OCI-LY7 (cell line): ENCODE measurements at regions not wholly inside any gene's neighbourhood (a gene's known extent, or its start where the extent isn't known, plus 50 kb on each side); places are given as distances from the start of the nearest gene placed in this dataset.

Experiments
- BruUV-seq: library from RNA; stranded (reverse); fragments of 400-500 nt; replicated peaks from 2 replicates; lab custom pipeline; 2021; lab: Mats Ljungman, UMichigan
- CTCF ChIA-PET: fragments of 300-600 bp; sonication (Branson Sonifier 250); formaldehyde crosslinking; loops from one replicate; lab custom pipeline; 2022; ENCODE audit warnings: antibody characterized with exemption; ENCODE audit not compliant: unreplicated experiment; lab: Charles Lee
- POLR2A ChIA-PET: fragments of 300-600 bp; sonication (Branson Sonifier 250); formaldehyde crosslinking; loops from one replicate; lab custom pipeline; 2022; ENCODE audit warnings: antibody characterized with exemption; lab: Charles Lee
- DNase-seq: peaks from one replicate; pipeline ENCODE4 v3.0.0-alpha.2; 2015; ENCODE audit warnings: low spot score
- H2AFZ ChIP-seq: fragments of 200-600 bp; sonication (generic), shearing (Covaris generic); 2 replicates; pipeline ENCODE4 v1.6.1; 2014; ENCODE audit warnings: mild to moderate bottlenecking, antibody characterized with exemption, low read length, moderate library complexity
- H3K27ac ChIP-seq: fragments of 200-600 bp; sonication (generic); 2 replicates; pipeline ENCODE4 v1.5.1; 2014; ENCODE audit warnings: mixed run types, low read depth, mild to moderate bottlenecking, moderate library complexity, low read length, inconsistent platforms; ENCODE audit not compliant: poor library complexity, severe bottlenecking
- H3K36me3 ChIP-seq: fragments of 200-600 bp; sonication (generic); 2 replicates; pipeline ENCODE4 v1.6.1; 2014; ENCODE audit warnings: mild to moderate bottlenecking, antibody characterized with exemption, low read length, moderate library complexity, mixed read lengths; ENCODE audit not compliant: insufficient read depth
- H3K4me1 ChIP-seq: fragments of 200-600 bp; sonication (generic); 2 replicates; pipeline ENCODE4 v1.5.1; 2014; ENCODE audit warnings: mild to moderate bottlenecking, low read length; ENCODE audit not compliant: insufficient read depth, poor library complexity, severe bottlenecking
- H3K4me2 ChIP-seq: fragments of 200-600 bp; sonication (generic); 2 replicates; pipeline ENCODE4 v1.6.1; 2014; ENCODE audit warnings: mild to moderate bottlenecking, low read length
- H3K4me3 ChIP-seq: fragments of 200-600 bp; sonication (generic); 2 replicates; pipeline ENCODE4 v1.5.1; 2014; ENCODE audit warnings: mild to moderate bottlenecking, low read depth, low read length; ENCODE audit not compliant: poor library complexity, severe bottlenecking
- H3K79me2 ChIP-seq: fragments of 200-600 bp; sonication (generic); 2 replicates; pipeline ENCODE4 v1.6.1; 2016; ENCODE audit warnings: low read depth, mild to moderate bottlenecking, low read length, moderate library complexity, mixed read lengths; ENCODE audit not compliant: insufficient read depth
- H3K9me2 ChIP-seq: fragments of 200-600 bp; sonication (generic); 2 replicates; pipeline ENCODE4 v1.6.1; 2016; ENCODE audit warnings: mild to moderate bottlenecking, low read length, mixed read lengths; ENCODE audit not compliant: insufficient read depth
- H3K9me3 ChIP-seq: fragments of 200-600 bp; sonication (generic); 2 replicates; pipeline ENCODE4 v1.6.1; 2014; ENCODE audit warnings: mild to moderate bottlenecking, mixed run types, low read length, mixed read lengths
- H4K20me1 ChIP-seq: fragments of 200-600 bp; sonication (generic); 2 replicates; pipeline ENCODE4 v1.6.1; 2014; ENCODE audit warnings: mild to moderate bottlenecking, antibody characterized with exemption, low read length, moderate library complexity, mixed read lengths; ENCODE audit not compliant: insufficient read depth
- EZH2phosphoT487 ChIP-seq: fragments of 200-600 bp; sonication (generic); IDR thresholded peaks from 2 replicates; pipeline ENCODE4 v1.6.1; 2018; ENCODE audit warnings: low read depth, borderline replicate concordance, mild to moderate bottlenecking, mixed run types, antibody characterized with exemption, low read length, moderate library complexity, mixed read lengths
- intact Hi-C: fragments of 100-400 bp; cut with micrococcal nuclease; formaldehyde crosslinking; loops from one replicate; pipeline ENCODE4 v1.10.0; 2022; ENCODE audit not compliant: unreplicated experiment
- TF ChIP-seq, protein P1 (sequence below): fragments of 200-600 bp; sonication (generic); conservative IDR thresholded peaks from 2 replicates; pipeline ENCODE4 v1.5.1; 2014; ENCODE audit warnings: mild to moderate bottlenecking, antibody characterized with exemption, low read length, moderate library complexity, mixed read lengths

DNA sequence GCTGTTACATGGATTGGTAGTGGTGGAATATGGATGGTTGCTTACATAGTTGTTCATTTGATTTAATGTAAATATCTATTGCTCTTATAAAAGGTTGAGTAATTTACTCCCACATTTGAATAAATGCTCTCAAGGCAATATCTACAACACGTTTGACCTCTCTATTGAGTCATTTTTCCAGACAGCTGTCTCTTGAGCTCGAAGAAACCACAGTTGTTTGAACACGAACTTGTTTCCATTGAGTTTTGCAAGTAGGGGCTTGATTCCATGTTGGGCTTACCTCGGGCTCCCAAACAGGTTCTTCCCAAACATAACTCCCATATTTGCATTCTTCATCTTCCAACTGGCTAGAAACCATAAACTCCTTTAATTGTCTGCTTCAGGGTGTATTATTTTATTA is 115.0 kb upstream of the HMHB1 start:
- DNase-seq, result no peak

DNA sequence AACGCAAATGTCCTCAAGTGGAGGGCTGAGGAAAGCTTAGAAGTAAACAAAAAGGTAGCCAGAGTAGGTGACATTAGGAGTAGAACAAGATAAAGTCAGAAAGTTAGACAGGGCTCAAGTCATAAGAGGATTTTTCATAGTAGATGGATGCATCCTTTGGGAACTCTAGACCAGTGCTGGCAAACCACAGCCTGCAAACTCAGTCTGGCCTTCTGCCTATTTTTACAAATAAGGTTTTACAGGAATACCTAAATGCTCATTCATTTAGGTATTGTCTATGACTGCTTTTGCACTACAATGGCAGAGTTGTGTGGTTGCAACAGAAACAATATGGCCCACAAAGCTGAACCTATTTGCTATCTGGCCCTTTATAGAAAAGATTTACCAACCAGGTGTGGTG is 116.0 kb upstream of the HMHB1 start:
- CTCF ChIA-PET, result no interaction called here
- BruUV-seq, result no TSS peak
- Histone ChIP-seq H3K9me3 (no peaks in the 10 kb centered on the region), H4K20me1 (no peaks in the 10 kb centered on the region), H3K4me2 (no peak overlapping the region), H3K4me3 (no peak overlapping the region), H3K79me2 (no peaks in the 10 kb centered on the region), H3K9me2 (no peaks in the 10 kb centered on the region), H3K4me1 (peaks cover 4% of the 10 kb centered on the region), H3K36me3 (no peaks in the 10 kb centered on the region), H3K27ac (no peak overlapping the region), H2AFZ (no peak overlapping the region)
- no peak for DNase-seq
- POLR2A ChIA-PET, result interaction anchor here (0.6 to 1.0 kb wide), 3 partner anchors 9 to 302 kb away, joined by 3 to 4 read pairs (median 4); no protein-coding TSS in a partner anchor
- intact Hi-C loops, result no loop called here
- TF ChIP-seq EZH2phosphoT487, result no peak
- TF ChIP-seq, protein P1, sequence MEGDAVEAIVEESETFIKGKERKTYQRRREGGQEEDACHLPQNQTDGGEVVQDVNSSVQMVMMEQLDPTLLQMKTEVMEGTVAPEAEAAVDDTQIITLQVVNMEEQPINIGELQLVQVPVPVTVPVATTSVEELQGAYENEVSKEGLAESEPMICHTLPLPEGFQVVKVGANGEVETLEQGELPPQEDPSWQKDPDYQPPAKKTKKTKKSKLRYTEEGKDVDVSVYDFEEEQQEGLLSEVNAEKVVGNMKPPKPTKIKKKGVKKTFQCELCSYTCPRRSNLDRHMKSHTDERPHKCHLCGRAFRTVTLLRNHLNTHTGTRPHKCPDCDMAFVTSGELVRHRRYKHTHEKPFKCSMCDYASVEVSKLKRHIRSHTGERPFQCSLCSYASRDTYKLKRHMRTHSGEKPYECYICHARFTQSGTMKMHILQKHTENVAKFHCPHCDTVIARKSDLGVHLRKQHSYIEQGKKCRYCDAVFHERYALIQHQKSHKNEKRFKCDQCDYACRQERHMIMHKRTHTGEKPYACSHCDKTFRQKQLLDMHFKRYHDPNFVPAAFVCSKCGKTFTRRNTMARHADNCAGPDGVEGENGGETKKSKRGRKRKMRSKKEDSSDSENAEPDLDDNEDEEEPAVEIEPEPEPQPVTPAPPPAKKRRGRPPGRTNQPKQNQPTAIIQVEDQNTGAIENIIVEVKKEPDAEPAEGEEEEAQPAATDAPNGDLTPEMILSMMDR, result no peak

More for the DNA sequence above, 115.0 kb upstream of the HMHB1 start:
- H3K9me3 ChIP-seq, result no peaks in the 10 kb centered on the region
- POLR2A ChIA-PET, result interaction anchor here (0.6 to 0.7 kb wide), 3 partner anchors 11 to 262 kb away, joined by 3 read pairs; no protein-coding TSS in a partner anchor
- H4K20me1 ChIP-seq, result no peaks in the 10 kb centered on the region
- no peak overlapping the region for H3K4me2 ChIP-seq
- H3K4me3 ChIP-seq, result no peak overlapping the region
- H3K27ac ChIP-seq, result no peak overlapping the region
- H2AFZ ChIP-seq, result no peak overlapping the region
- CTCF ChIA-PET, result no interaction called here
- H3K36me3 ChIP-seq, result no peaks in the 10 kb centered on the region
- intact Hi-C loops, result no loop called here
- no peaks in the 10 kb centered on the region for H3K79me2 ChIP-seq
- TF ChIP-seq, protein P1, result no peak
- no peak for TF ChIP-seq EZH2phosphoT487
- BruUV-seq, result no TSS peak
- H3K9me2 ChIP-seq, result no peaks in the 10 kb centered on the region
- peaks cover 4% of the 10 kb centered on the region for H3K4me1 ChIP-seq

DNA sequence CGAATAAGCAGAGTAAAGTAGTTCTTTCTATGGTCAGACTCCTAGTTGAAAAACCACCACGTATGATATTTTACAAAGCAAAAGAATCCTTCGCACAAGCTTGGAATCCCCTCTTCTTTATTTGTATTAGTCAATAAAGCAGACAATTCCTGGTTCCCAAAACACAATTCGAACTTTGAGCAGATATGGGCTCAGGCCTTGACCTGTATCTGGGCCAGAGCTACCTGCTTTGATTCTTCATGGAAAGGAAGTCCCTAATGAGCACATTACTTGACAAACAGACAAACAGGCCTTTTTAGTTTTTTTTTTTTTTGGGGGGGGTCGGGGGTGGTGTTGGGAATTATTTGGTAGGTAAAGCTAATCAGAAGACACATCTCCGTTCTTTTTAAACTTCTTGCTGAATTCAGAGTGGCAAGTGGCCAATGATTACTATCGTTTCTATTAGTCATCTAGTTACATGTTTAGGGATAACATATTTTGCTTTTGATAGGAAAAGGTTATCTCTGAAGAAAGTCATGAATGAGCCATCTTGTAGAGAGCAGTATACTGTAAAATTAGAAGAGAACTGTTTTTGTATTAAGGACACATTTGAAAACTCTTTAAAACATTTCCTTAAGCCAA is 116.6 kb upstream of the HMHB1 start:
- Histone ChIP-seq H3K36me3 (no peaks in the 10 kb centered on the region), H2AFZ (no peak overlapping the region), H3K4me2 (no peak overlapping the region), H3K4me1 (peaks cover 4% of the 10 kb centered on the region), H4K20me1 (no peaks in the 10 kb centered on the region), H3K9me3 (peaks cover under 1% of the 10 kb centered on the region; the same call in 1 of the 2 replicates), H3K9me2 (no peaks in the 10 kb centered on the region), H3K4me3 (no peak overlapping the region), H3K79me2 (no peaks in the 10 kb centered on the region), H3K27ac (no peak overlapping the region)
- intact Hi-C loops, result no loop called here
- TF ChIP-seq, protein P1, result no peak
- no peak for TF ChIP-seq EZH2phosphoT487
- DNase-seq, result no peak
- CTCF ChIA-PET, result no interaction called here
- no TSS peak for BruUV-seq
- POLR2A ChIA-PET, result interaction anchor here (0.6 to 1.0 kb wide), 3 partner anchors 9 to 302 kb away, joined by 3 to 4 read pairs (median 4); no protein-coding TSS in a partner anchor
